ENCODE measurements at regions not wholly inside any gene's neighbourhood (a gene's known extent, or its start where the extent isn't known, plus 50 kb on each side); places are given as distances from the start of the nearest gene placed in this dataset.
"Not testable (repeated sequence)": the region's sequence is repeated elsewhere in the genome, so short reads cannot be mapped to it uniquely, and the experiment has no call there.

DNA sequence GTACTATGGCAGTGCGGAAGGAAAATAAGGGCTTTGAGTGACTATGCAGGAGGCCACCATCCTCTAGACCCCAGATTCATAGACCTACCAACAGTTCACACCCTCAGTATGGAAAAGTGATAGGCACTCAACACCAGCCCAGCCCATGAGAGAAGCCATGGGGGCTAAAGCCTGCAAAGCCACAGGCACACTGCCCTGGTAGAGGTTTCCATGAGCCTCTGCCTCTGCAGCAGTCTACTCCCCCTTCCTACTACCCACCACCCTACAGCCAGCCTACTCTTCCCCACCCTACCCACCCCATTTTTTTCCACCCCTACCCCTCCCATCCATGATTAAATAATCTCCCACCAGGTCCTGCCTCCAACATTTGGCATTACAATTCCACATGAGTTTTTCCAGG is 241.9 kb downstream of the CWH43 start:
- peaks cover 9 to 11% of the 10 kb centered on the region in 2 donors for H3K9me3 Mint-ChIP-seq
- not testable (repeated sequence) for ATAC-seq (replicated peaks); H3K4me1 Mint-ChIP-seq; H3K27me3 Mint-ChIP-seq; H3K36me3 Mint-ChIP-seq; DNase-seq; H3K27ac Mint-ChIP-seq; H3K4me3 Mint-ChIP-seq

DNA sequence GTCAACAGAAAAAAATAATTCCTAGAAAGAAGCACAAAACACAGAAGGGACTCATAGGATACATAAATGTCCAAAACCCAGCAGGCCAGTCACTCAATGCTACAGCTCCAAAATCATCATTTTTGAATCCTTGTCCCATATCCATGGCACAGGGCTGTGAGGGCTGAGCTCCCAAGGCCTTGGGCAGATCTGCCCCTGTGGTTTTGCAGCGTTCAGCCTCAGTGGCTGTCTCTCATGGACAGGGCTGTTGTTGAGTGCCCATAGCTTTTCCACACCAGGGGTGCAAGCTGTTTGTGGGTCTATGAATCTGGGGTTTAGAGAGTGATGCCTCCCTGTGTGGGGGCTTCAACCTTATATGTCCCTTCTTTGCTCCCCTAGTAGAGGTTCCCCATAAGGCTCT is 243.2 kb downstream of the CWH43 start:
- H3K4me1 Mint-ChIP-seq; H3K4me3 Mint-ChIP-seq; H3K27ac Mint-ChIP-seq; H3K9me3 Mint-ChIP-seq; H3K27me3 Mint-ChIP-seq; ATAC-seq (replicated peaks); H3K36me3 Mint-ChIP-seq; DNase-seq: not testable (repeated sequence)

DNA sequence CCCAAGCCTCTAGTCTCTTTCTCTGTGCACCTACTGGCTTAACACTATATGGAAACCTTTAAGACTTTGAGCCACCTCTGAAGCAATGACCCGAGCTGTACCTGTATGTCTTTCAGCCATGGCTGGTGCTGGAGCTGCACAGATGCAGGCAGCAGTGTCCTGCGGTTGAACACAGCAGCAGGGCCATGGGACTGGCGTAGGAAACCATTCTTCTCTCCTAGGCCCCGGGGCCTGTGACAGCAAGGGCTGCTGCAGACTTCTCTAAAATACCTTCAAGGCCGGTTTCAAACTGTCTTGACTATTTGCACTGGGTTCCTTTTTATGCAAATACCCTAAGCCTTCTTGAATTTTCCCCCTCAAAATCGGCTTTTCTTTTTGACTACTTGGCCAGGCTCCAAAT is 243.6 kb downstream of the CWH43 start:
- not testable (repeated sequence) for H3K36me3 Mint-ChIP-seq; H3K27ac Mint-ChIP-seq; H3K4me1 Mint-ChIP-seq; H3K27me3 Mint-ChIP-seq; ATAC-seq (replicated peaks); DNase-seq; H3K9me3 Mint-ChIP-seq; H3K4me3 Mint-ChIP-seq

DNA sequence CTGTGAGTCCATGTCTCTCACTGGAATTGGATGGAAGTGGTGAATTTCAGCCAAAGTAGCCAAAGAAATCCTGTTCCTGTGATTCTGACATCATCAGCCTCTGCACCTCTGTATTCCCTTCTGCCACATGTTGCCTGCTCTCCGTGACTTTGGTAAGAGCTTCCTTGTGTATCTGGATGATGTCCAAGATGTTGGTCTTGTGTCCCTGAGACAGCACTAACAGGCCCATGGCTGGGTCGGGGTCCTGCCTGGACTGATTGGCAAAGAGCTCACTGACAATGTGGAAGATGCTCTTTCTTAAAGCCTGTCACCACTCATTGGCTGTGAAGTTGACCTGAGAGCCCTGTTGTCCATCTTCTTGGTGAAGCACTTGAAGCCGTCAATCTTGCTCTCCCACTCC is 247.3 kb downstream of the CWH43 start:
- not testable (repeated sequence) for H3K9me3 Mint-ChIP-seq, H3K27ac Mint-ChIP-seq

DNA sequence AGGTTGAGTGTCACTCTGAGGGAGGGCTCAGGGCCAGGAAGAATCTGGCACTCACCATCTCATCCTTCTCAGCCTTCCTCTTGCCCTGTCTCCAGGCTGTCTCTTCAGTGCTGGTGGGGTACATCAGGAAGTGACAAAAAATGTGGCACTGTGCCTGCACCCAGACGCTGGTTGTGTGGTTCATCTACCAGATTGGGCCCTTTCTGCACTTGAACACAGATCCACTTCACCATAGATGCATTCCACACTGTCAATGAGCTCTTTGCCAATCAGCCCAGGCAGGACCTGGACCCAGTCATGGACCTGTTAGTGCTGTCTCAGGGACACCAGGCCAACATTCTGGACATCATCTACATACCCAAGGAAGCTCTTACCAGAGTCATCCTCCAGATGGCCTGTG is 247.7 kb downstream of the CWH43 start:
- DNase-seq; H3K9me3 Mint-ChIP-seq; H3K4me1 Mint-ChIP-seq; H3K4me3 Mint-ChIP-seq; ATAC-seq (replicated peaks); H3K27ac Mint-ChIP-seq; H3K27me3 Mint-ChIP-seq; H3K36me3 Mint-ChIP-seq: not testable (repeated sequence)

More for the DNA sequence above, 247.3 kb downstream of the CWH43 start:
- not testable (repeated sequence) for H3K4me1 Mint-ChIP-seq; H3K27me3 Mint-ChIP-seq; H3K36me3 Mint-ChIP-seq; DNase-seq; H3K4me3 Mint-ChIP-seq; ATAC-seq (replicated peaks)

DNA sequence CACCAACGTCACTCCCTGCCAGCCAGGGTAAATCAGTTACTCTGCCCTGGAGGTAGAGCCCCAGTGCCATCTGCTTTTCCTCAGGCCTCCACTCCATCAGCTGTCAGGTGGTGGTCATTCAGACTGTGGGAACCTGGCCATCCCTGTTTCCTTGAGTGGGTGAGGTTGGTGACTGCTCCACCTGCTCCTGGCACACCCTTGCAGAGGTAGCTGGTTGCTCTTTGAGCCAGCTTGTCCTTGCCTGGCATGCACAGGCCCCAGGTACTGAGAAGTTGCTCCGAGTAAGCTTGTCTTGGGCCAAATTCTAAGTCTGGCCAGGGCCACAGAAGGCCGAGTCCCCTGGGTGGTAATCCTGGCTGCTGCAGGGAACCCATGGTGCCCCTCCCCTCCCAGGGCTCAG is 248.3 kb downstream of the CWH43 start:
- H3K36me3 Mint-ChIP-seq; H3K27me3 Mint-ChIP-seq; H3K27ac Mint-ChIP-seq; H3K4me1 Mint-ChIP-seq; H3K4me3 Mint-ChIP-seq; H3K9me3 Mint-ChIP-seq; ATAC-seq (replicated peaks); DNase-seq: not testable (repeated sequence)

DNA sequence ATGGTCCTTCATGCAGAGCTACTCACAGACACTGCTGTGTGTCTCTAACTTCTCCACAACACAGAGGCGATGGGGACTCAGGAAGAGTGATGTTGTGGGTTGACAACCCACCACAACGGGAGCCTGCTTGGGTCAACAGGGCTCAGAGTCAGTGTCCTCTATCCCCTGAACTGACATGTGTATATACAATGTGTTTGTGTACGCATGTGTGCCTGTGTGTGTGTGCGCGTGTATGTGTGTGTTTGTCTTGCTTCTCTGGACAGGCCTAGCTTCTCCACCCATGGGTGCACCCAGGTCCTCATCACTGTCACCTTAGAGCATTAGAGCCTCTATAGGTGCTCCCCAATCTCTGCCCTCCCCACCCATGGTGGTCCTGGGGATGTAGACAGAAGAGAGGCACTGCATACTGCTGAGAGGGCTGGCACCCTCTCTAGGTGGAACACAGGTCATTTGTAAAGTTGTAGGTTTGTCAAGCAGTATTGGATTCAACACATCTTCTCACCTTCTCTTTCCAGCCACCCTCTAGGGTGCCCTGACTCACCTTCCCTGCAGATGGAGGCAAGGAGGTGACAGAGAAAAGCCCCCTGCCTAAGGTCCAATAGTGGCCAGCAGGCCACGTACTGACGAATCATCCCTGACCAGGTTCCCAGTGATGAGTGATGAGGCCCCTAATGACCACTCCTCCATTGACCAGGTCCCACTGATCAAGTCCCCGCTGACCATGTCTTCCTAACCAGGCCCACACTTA is 249.5 kb downstream of the CWH43 start:
- H3K36me3 Mint-ChIP-seq, result not testable (repeated sequence)
- H3K9me3 Mint-ChIP-seq, result peaks cover 7 to 10% of the 10 kb centered on the region in 2 donors

DNA sequence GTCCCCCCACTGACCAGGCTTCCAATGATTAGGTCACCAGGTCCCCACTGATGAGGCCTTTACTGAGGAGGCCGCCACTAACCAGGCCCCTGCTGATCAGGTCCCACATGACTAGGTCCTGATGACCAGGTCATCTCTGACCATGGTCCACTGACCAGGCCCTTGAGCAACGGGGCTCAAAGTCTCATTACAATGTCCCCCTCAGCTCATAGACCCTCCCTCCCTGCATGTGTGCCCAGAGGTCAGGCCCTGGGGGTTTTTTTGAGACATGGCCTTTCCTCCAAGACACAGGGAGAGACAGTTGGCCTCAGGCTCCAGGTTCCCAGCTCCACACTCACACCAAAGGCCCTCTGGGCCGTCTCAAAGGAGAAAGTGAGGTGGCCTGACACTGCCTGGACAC is 250.4 kb downstream of the CWH43 start:
- not testable (repeated sequence) for DNase-seq; H3K4me1 Mint-ChIP-seq; H3K4me3 Mint-ChIP-seq; H3K27me3 Mint-ChIP-seq; H3K27ac Mint-ChIP-seq; H3K36me3 Mint-ChIP-seq; ATAC-seq (replicated peaks)
- H3K9me3 Mint-ChIP-seq, result peaks cover 7 to 10% of the 10 kb centered on the region in 2 donors

More for the DNA sequence above, 249.5 kb downstream of the CWH43 start:
- not testable (repeated sequence) for H3K27ac Mint-ChIP-seq; H3K4me3 Mint-ChIP-seq; ATAC-seq (replicated peaks); H3K4me1 Mint-ChIP-seq; DNase-seq; H3K27me3 Mint-ChIP-seq

DNA sequence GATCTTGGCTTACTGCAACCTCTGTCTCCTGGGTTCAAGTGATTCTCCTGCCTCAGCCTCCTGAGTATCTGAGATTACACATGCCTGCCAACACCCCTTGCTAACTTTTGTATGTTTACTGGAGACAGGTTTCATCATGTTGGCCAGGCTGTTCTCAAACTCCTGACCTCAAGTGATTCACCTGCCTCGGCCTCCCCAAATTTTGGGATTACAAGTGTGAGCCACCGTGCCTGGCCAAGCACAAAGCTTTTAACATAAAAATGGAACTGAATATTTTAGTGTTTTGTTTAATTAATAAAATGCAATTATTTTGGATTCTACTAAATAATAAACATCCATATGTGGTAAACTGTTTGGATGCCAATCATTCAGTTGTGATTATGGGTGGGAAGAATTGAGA is 255.2 kb downstream of the CWH43 start:
- not testable (repeated sequence) for H3K36me3 Mint-ChIP-seq; H3K4me1 Mint-ChIP-seq; DNase-seq; H3K27ac Mint-ChIP-seq; H3K9me3 Mint-ChIP-seq; ATAC-seq (replicated peaks); H3K27me3 Mint-ChIP-seq; H3K4me3 Mint-ChIP-seq

DNA sequence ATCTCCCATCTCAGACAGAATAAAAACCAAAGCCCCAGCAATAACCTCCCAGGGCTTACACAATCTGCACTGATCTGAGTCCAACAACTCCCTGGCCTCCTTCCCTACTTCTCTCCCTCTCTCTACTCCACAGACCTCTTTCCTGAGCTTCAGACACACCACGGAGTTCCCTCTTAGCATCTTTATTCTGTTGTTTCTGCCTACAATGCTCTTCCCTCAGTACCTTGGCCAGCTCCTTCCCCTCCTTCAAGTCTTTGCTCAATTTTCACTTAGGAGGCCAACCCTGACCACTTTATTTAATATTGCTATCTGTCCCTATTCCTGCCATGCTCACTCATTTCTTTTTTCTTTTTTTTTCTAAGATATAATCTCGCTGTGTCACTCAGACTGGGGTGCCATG is 276.7 kb downstream of the CWH43 start:
- not testable (repeated sequence) for ATAC-seq (replicated peaks); H3K27me3 Mint-ChIP-seq; H3K9me3 Mint-ChIP-seq; DNase-seq; H3K4me1 Mint-ChIP-seq; H3K36me3 Mint-ChIP-seq; H3K4me3 Mint-ChIP-seq; H3K27ac Mint-ChIP-seq

DNA sequence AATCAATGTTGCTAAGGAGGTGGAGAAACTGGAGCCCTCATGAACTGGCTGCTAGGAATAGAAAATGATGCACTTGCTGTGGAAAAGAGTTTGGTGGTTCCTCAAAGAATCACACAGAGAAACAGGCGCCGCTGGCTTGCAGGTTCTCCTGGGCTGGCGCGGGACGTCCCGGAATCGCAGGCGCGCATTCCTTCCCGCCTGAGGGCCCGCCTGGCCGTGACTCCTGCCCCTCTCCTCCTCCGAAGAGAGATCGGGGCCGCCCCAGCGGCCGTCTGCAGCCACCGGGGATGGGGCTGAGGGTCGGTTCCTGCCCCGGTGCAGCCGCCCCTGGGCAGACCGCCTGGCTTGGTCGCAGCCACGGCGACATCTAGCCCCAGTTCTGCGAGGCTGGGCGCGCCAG is 284.4 kb downstream of the CWH43 start:
- not testable (repeated sequence) for ATAC-seq (replicated peaks); H3K27me3 Mint-ChIP-seq; H3K4me1 Mint-ChIP-seq; H3K4me3 Mint-ChIP-seq; H3K9me3 Mint-ChIP-seq; DNase-seq; H3K36me3 Mint-ChIP-seq; H3K27ac Mint-ChIP-seq

DNA sequence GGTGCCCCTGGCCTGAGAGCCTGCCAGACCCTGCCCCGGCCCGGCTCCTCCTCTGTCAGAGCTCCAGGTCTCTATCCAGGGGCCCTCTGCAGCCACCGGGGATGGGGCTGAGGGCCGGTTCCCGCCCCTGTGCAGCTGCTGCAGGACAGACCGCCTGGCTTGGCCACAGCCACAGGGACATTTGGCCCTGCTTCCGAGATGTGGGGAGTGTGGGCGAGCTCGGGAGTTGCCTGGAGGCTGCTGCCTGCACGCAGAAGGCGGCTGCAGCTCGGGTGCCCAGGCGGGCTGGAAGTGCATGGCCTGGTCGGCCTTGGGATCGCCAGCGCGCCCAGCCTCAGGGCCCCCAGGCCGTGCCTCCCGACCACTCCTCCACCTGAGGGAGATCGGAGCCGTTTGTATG is 284.8 kb downstream of the CWH43 start:
- not testable (repeated sequence) for DNase-seq; H3K27ac Mint-ChIP-seq; H3K4me3 Mint-ChIP-seq; ATAC-seq (replicated peaks); H3K27me3 Mint-ChIP-seq; H3K36me3 Mint-ChIP-seq; H3K4me1 Mint-ChIP-seq; H3K9me3 Mint-ChIP-seq

DNA sequence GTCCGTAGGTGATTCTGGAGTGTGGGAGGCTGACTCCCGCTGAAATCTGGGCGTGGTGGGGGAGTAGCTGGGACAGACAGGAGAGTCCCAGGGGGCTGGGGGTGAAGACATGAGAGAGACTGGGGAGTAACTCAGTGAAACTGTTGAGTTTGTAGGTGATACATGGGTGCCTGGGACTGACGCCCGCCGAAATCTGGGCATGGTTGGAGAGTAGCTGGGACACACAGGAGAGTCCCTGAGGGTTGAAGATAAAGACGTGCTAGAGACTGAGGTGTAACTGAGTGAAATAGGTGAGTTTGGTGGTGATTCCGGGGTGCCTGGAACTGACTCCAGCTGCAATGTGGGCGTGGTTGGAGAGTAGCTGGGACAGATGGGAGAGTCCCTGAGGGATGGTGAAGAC is 299.8 kb downstream of the CWH43 start:
- H3K4me3 Mint-ChIP-seq; ATAC-seq (replicated peaks): not testable (repeated sequence)

DNA sequence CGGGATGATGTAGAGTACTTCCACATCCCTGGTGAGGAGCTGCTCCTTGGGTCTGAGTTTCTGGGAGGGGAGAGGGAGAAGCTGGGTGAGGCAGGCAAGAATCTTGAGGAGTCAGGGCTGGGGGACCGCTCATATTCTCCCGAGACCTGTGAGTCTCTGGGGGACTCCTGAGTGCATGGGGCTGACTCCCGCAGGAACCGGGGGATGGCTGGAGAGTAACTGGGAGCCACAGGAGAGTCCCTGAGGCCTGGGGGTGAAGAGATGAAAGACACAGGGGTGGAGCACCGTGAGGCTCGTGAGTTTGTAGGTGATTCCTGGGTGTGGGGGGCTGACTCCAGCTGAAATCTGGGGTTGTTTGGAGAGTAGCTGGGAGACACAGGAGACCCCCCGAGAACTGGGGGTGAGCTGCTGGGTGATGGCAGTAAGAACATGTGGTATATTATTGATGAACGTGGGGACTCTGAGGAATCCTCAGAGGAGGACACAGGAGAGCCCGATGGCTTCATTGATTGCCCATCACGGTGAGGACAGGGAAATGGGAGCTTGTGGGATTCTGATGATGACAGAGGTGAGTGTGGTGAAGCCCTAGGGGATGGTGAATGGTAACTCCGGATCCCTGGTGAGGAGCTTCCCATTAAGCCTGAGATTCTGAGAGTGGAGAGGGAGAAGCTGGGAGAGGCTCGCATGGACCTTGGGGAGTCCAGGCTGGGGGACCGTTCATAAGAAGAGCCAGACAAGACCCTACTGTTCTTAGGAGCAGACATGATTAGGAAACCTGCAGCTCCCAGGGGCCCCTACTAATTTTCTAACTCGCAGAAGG is 301.1 kb downstream of the CWH43 start:
- not testable (repeated sequence) for H3K9me3 Mint-ChIP-seq; H3K4me1 Mint-ChIP-seq; DNase-seq; H3K27ac Mint-ChIP-seq; ATAC-seq (replicated peaks); H3K27me3 Mint-ChIP-seq; H3K36me3 Mint-ChIP-seq; H3K4me3 Mint-ChIP-seq

More for the DNA sequence above, 299.8 kb downstream of the CWH43 start:
- not testable (repeated sequence) for H3K9me3 Mint-ChIP-seq, H3K27me3 Mint-ChIP-seq, H3K4me1 Mint-ChIP-seq, H3K27ac Mint-ChIP-seq, DNase-seq, H3K36me3 Mint-ChIP-seq

DNA sequence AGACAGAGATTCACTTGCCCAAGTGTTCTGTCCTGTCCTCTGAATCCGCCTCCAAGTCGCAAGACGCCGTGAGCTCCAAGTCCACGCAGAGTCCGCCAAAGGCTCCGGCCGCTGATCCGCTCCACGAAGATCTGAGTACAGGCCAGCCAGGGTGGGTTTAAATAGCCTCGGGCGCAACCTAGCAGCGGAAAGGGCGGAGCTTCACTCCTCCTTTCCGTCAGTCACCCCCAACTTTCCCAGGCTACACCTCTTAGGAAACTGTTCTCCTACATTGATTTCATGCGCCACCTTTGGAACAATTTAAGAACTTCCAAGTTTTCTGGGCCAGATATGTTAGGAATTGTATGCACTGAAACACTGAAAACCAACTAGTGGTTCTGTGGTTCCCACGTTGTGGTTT is 301.8 kb downstream of the CWH43 start:
- H3K36me3 Mint-ChIP-seq; H3K27ac Mint-ChIP-seq; H3K4me1 Mint-ChIP-seq; ATAC-seq (replicated peaks); H3K4me3 Mint-ChIP-seq; DNase-seq; H3K27me3 Mint-ChIP-seq: not testable (repeated sequence)
- H3K9me3 Mint-ChIP-seq, result peaks cover 3 to 12% of the 10 kb centered on the region in 2 donors

Measured in stimulated activated naive B cell treated with anti-CD40 and anti-IgM and Interleukin-4, amounts not matched to agents 10 μg/mL and 1 μg/mL and 100 μg/mL, for 72 hours (primary cell).